ENCODE measurements at regions not wholly inside any gene's neighbourhood (a gene's known extent, or its start where the extent isn't known, plus 50 kb on each side); places are given as distances from the start of the nearest gene placed in this dataset.

- TF ChIP-seq EZH2 (IDR thresholded peaks at IDR 0.05; ENCODE audit: insufficient read depth, poor library complexity, severe bottlenecking) (no peak), EZH2phosphoT487 (IDR thresholded peaks at IDR 0.05; ENCODE audit: insufficient read depth, low read depth) (no peak)
These were observed 162.8 kb upstream of the MYLIP start for GRCh38 chr6:15966000-15966520.

Measured in GM23248 (cell line).